GM12878 (cell line): ENCODE measurements at regions not wholly inside any gene's neighbourhood (a gene's known extent, or its start where the extent isn't known, plus 50 kb on each side); places are given as distances from the start of the nearest gene placed in this dataset.
"Not testable (repeated sequence)": the region's sequence is repeated elsewhere in the genome, so short reads cannot be mapped to it uniquely, and the experiment has no call there.

Experiments used
- ATAC-seq: fragments of 200-7000 bp; cut with Tn5 transposase; 3 replicates; pipeline ENCODE4 v1.9.1; 2020; ENCODE audit warnings: mild to moderate bottlenecking, moderate library complexity
- BruUV-seq: library from RNA; stranded (reverse); fragments of 400-500 nt; replicated peaks from 2 replicates; lab custom pipeline; 2021; lab: Mats Ljungman, UMichigan
- CTCF ChIA-PET: fragments of 300-600 bp; sonication (Branson Sonifier 250); formaldehyde crosslinking; extraction: SDS; loops from one replicate; lab custom pipeline; 2021; ENCODE audit warnings: inconsistent platforms; lab: Yijun Ruan, JAX
- POLR2A ChIA-PET: fragments of 350-600 bp; formaldehyde crosslinking; extraction: SDS; loops from one replicate; lab custom pipeline; 2021; ENCODE audit warnings: inconsistent platforms; lab: Charles Lee
- RAD21 ChIA-PET: fragments of 300-600 bp; sonication (Branson Sonifier 250); formaldehyde crosslinking; loops from one replicate; lab custom pipeline; 2023; ENCODE audit warnings: antibody characterized with exemption; ENCODE audit not compliant: unreplicated experiment; lab: Charles Lee
- SMC1A ChIA-PET: fragments of 300-600 bp; sonication (Branson Sonifier 250); formaldehyde crosslinking; loops from one replicate; lab custom pipeline; 2023; ENCODE audit not compliant: unreplicated experiment, uncharacterized antibody; lab: Charles Lee
- DNase-seq: peaks from one replicate; pipeline ENCODE4 v3.0.0-alpha.2; 2011; ENCODE audit warnings: low read depth, low spot score
- FAIRE-seq: peaks from 3 replicates; lab custom pipeline; 2011; peaks lifted over from hg19 to GRCh38; lab: Jason Lieb, UNC
- H2AFZ ChIP-seq: 2 replicates; pipeline ENCODE4 v1.6.0; 2011; ENCODE audit warnings: low read depth, low read length, control low read depth; ENCODE audit not compliant: control insufficient read depth
- H3K27ac ChIP-seq: 2 replicates; pipeline ENCODE4 v1.5.1; 2011; ENCODE audit warnings: control low read depth; ENCODE audit not compliant: control insufficient read depth, insufficient read depth
- H3K27me3 ChIP-seq, 2 experiments: replicated peaks in 1 of 2; 2 replicates each; pipeline versions ENCODE4 v1.6.0 to v1.6.1; 2011; ENCODE audit warnings: low read length in 1 of 2; ENCODE audit not compliant: control insufficient read depth in 2 of 2, insufficient read depth in 2 of 2
- H3K36me3 ChIP-seq, 2 experiments: 2 replicates each; pipeline ENCODE4 v1.5.1; 2011; ENCODE audit warnings: low read length in 1 of 2; ENCODE audit not compliant: control insufficient read depth in 2 of 2, insufficient read depth in 2 of 2
- H3K4me1 ChIP-seq: 2 replicates; pipeline ENCODE4 v1.6.1; 2011; ENCODE audit warnings: mild to moderate bottlenecking, low read length, moderate library complexity, mixed read lengths; ENCODE audit not compliant: control insufficient read depth, insufficient read depth
- H3K4me2 ChIP-seq: 2 replicates; pipeline ENCODE4 v1.6.0; 2011; ENCODE audit warnings: control low read depth; ENCODE audit not compliant: control insufficient read depth, insufficient read depth
- H3K4me3 ChIP-seq: fragments of 200-600 bp; sonication (generic); 2 replicates; pipeline ENCODE4 v1.5.1; 2016
- H3K79me2 ChIP-seq: 2 replicates; pipeline ENCODE4 v1.6.0; 2011; ENCODE audit warnings: low read length; ENCODE audit not compliant: control insufficient read depth, insufficient read depth
- H3K9ac ChIP-seq: 2 replicates; pipeline ENCODE4 v1.8.0; 2011; ENCODE audit warnings: low read length, control low read depth, mixed read lengths; ENCODE audit not compliant: control insufficient read depth, insufficient read depth
- H3K9me3 ChIP-seq: replicated peaks from 3 replicates; pipeline ENCODE4 v1.5.1; 2011; ENCODE audit warnings: mild to moderate bottlenecking, low read length; ENCODE audit not compliant: control insufficient read depth, insufficient read depth
- H4K20me1 ChIP-seq: 2 replicates; pipeline ENCODE4 v1.6.0; 2011; ENCODE audit not compliant: control insufficient read depth, insufficient read depth
- E4F1 ChIP-seq: fragments of 450-650 bp; IDR thresholded peaks from 2 replicates; pipeline ENCODE4 v1.6.1; 2018; ENCODE audit warnings: borderline replicate concordance, mild to moderate bottlenecking; ENCODE audit not compliant: partially characterized antibody
- EZH2 ChIP-seq: IDR thresholded peaks from 2 replicates; pipeline ENCODE4 v1.6.1; 2012; ENCODE audit warnings: low read depth, mild to moderate bottlenecking, control low read depth, inconsistent platforms, low read length, borderline replicate concordance; ENCODE audit not compliant: control insufficient read depth
- HDGF ChIP-seq: fragments of 450-650 bp; IDR thresholded peaks from 2 replicates; pipeline ENCODE4 v1.6.1; 2016; ENCODE audit warnings: antibody characterized with exemption
- MTA3 ChIP-seq: IDR thresholded peaks from 2 replicates; pipeline ENCODE4 v1.6.1; 2012; ENCODE audit warnings: low read length, inconsistent platforms, borderline replicate concordance
- SIN3A ChIP-seq: IDR thresholded peaks from 2 replicates; pipeline ENCODE4 v1.6.1; 2012; ENCODE audit warnings: low read depth, low read length, improper control_type of control experiment
- STAT3 ChIP-seq: IDR thresholded peaks from 2 replicates; pipeline ENCODE4 v1.6.1; 2011; ENCODE audit warnings: low read depth, low read length, improper control_type of control experiment
- USF1 ChIP-seq: IDR thresholded peaks from 2 replicates; pipeline ENCODE4 v1.6.1; 2011; ENCODE audit warnings: borderline replicate concordance, low read depth, mild to moderate bottlenecking, moderate library complexity, mixed read lengths, low read length; ENCODE audit not compliant: insufficient read depth; ENCODE audit errors: extremely low read length
- ZNF217 ChIP-seq: fragments of 450-650 bp; IDR thresholded peaks from 2 replicates; pipeline ENCODE4 v1.6.1; 2017; ENCODE audit warnings: antibody characterized with exemption, mild to moderate bottlenecking
- ZNF274 ChIP-seq: IDR thresholded peaks from one replicate; pipeline ENCODE4 v1.8.0; 2011; ENCODE audit not compliant: insufficient read length, insufficient read depth
- ZNF622 ChIP-seq: fragments of 450-650 bp; IDR thresholded peaks from 2 replicates; pipeline ENCODE4 v1.6.1; 2017; ENCODE audit warnings: mild to moderate bottlenecking, inconsistent platforms
- WGBS: methylation state at CpG from one replicate; pipeline ENCODE4 v1.1.6; 2016; ENCODE audit warnings: low lambda C conversion rate; ENCODE audit not compliant: insufficient replicate concordance, insufficient coverage; ENCODE audit errors: missing lambda C conversion rate; 5-methylcytosine and 5-hydroxymethylcytosine counted together
- in situ Hi-C: fragments of 300-500 bp; cut with MboI; formaldehyde crosslinking; loops from 9 replicates; pipeline ENCODE4 v1.14.3; 2018; ENCODE audit warnings: mixed read lengths
- intact Hi-C: fragments of 100-400 bp; cut with micrococcal nuclease; formaldehyde crosslinking; loops from one replicate; pipeline ENCODE4 v1.14.2; 2022; ENCODE audit not compliant: unreplicated experiment
- TF ChIP-seq, protein P1 (sequence below): IDR thresholded peaks from 2 replicates; pipeline ENCODE4 v1.6.1; 2012; ENCODE audit warnings: low read depth, low read length, improper control_type of control experiment

GRCh38 chr12:93093243-93093642 is 164.1 kb upstream of the EEA1 start:
- H3K9me3 ChIP-seq: no peaks in the 10 kb centered on the region; the same call in 2 of the 3 replicates
- ChIA-PET SMC1A (interaction anchor here (0.7 to 7.9 kb wide), 5 partner anchors 43 to 298 kb away, joined by 3 to 102 read pairs (median 7); no protein-coding TSS in a partner anchor), RAD21 (interaction anchor here (6.8 kb wide), 1 partner anchor 74 kb away, joined by 43 read pairs; no protein-coding TSS in a partner anchor), CTCF (interaction anchor here (2.1 kb wide), 1 partner anchor 327 kb away, joined by 7 read pairs; no protein-coding TSS in a partner anchor), POLR2A (no interaction called here)
- H3K4me1 ChIP-seq: peaks cover 16% of the 10 kb centered on the region
- no peaks in the 10 kb centered on the region for H3K79me2 ChIP-seq
- no peaks in the 10 kb centered on the region for H3K27me3 ChIP-seq
- no peak for TF ChIP-seq EZH2
- TF ChIP-seq SIN3A: no peak
- no peak for TF ChIP-seq HDGF
- no peak for TF ChIP-seq ZNF622
- no peak for TF ChIP-seq STAT3
- no peak for TF ChIP-seq ZNF274
- no peak for TF ChIP-seq E4F1
- TF ChIP-seq, protein P1, sequence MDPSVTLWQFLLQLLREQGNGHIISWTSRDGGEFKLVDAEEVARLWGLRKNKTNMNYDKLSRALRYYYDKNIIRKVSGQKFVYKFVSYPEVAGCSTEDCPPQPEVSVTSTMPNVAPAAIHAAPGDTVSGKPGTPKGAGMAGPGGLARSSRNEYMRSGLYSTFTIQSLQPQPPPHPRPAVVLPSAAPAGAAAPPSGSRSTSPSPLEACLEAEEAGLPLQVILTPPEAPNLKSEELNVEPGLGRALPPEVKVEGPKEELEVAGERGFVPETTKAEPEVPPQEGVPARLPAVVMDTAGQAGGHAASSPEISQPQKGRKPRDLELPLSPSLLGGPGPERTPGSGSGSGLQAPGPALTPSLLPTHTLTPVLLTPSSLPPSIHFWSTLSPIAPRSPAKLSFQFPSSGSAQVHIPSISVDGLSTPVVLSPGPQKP: no peak
- no peak for TF ChIP-seq ZNF217
- TF ChIP-seq MTA3: no peak
- no peak for TF ChIP-seq USF1
- in situ Hi-C loops: no loop called here
- ATAC-seq (no peak), FAIRE-seq (no peak), DNase-seq (no peak)
- intact Hi-C loops: no loop called here
- no TSS peak for BruUV-seq
- no peaks in the 10 kb centered on the region for H3K36me3 ChIP-seq
- no peak overlapping the region for H3K9ac ChIP-seq
- no peak overlapping the region for H3K4me2 ChIP-seq
- WGBS: 50% methylated on average over 3 of the region's 3 CpGs
- H2AFZ ChIP-seq: no peak overlapping the region
- no peak overlapping the region for H3K27ac ChIP-seq
- no peak overlapping the region for H3K4me3 ChIP-seq
- no peaks in the 10 kb centered on the region for H4K20me1 ChIP-seq

DNA sequence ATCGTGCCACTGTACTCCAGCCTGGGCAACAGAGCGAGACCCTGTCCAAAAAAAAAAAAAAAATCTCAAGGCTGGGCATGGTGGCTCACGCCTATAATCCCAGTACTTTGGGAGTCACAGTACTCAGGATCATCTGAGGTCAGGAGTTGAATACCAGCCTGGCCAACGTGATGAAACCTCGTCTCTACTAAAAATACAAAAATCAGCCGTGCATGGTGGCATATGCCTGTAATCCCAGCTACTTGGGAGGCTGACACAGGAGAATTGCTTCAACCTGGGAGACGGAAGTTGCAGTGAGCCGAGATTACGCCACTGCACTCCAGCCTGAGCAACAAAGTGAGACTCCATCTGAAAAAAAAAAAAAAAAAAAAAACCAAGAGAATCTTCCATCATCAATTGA is 165.1 kb upstream of the EEA1 start:
- intact Hi-C loops: loop anchor here (2.0 kb wide), 2 partner anchors 33 to 105 kb away; no protein-coding TSS in a partner anchor
- FAIRE-seq, H4K20me1 ChIP-seq, H3K9ac ChIP-seq, H3K4me2 ChIP-seq, H3K27me3 ChIP-seq, H2AFZ ChIP-seq, DNase-seq, BruUV-seq, ATAC-seq, H3K27ac ChIP-seq, in situ Hi-C loops, H3K4me3 ChIP-seq, H3K9me3 ChIP-seq, H3K79me2 ChIP-seq, H3K36me3 ChIP-seq: not testable (repeated sequence)
- WGBS: 93% methylated on average over 9 of the region's 9 CpGs
- ChIA-PET CTCF (interaction anchor here (7.2 to 8.7 kb wide), 3 partner anchors 15 to 287 kb away, joined by 88 to 120 read pairs (median 90); no protein-coding TSS in a partner anchor), RAD21 (interaction anchor here (0.7 to 7.5 kb wide), 8 partner anchors 33 to 287 kb away, joined by 3 to 130 read pairs (median 27); no protein-coding TSS in a partner anchor), SMC1A (interaction anchor here (0.7 to 7.9 kb wide), 4 partner anchors 15 to 304 kb away, joined by 3 to 102 read pairs (median 39); no protein-coding TSS in a partner anchor), POLR2A (interaction anchor here (0.6 to 1.0 kb wide), 3 partner anchors 9 to 281 kb away, joined by 3 to 5 read pairs (median 4); no protein-coding TSS in a partner anchor)
- peaks cover 20% of the 10 kb centered on the region for H3K4me1 ChIP-seq
